HCT116 (cell line): ENCODE measurements at regions not wholly inside any gene's neighbourhood (a gene's known extent, or its start where the extent isn't known, plus 50 kb on each side); places are given as distances from the start of the nearest gene placed in this dataset.

Experiments used
- ATAC-seq: fragments of 200-7000 bp; cut with Tn5 transposase; 2 replicates; pipeline ENCODE4 v1.9.1; 2020; ENCODE audit warnings: mild to moderate bottlenecking, moderate library complexity
- BruUV-seq: library from RNA; stranded (reverse); fragments of 400-500 nt; replicated peaks from 2 replicates; lab custom pipeline; 2021; lab: Mats Ljungman, UMichigan
- CTCF ChIA-PET: fragments of 300-600 bp; sonication (Branson Sonifier 250); formaldehyde crosslinking; loops from one replicate; lab custom pipeline; 2021; ENCODE audit warnings: antibody characterized with exemption; lab: Charles Lee
- POLR2A ChIA-PET: fragments of 300-600, 350-600 bp; sonication (Branson Sonifier 250); formaldehyde crosslinking; loops from one replicate; lab custom pipeline; 2021; ENCODE audit warnings: antibody characterized with exemption; lab: Charles Lee
- RAD21 ChIA-PET, 2 experiments: fragments of 300-600 bp; sonication (Branson Sonifier 250); formaldehyde crosslinking; loops; one replicate each; lab custom pipeline; 2023; ENCODE audit warnings: low total read pairs in 2 of 2; ENCODE audit not compliant: uncharacterized antibody in 2 of 2, unreplicated experiment in 2 of 2, low non-redundant PET in 1 of 2; lab: Charles Lee
- DNase-seq: peaks from one replicate; pipeline ENCODE4 v3.0.0-alpha.2; 2010; ENCODE audit warnings: low read depth, low spot score
- H2AFZ ChIP-seq: fragments of 200-600 bp; shearing (Covaris generic), sonication (generic); 2 replicates; pipeline ENCODE4 v1.6.1; 2017; ENCODE audit warnings: low read depth, mixed run types, mixed read lengths, antibody characterized with exemption, low read length; ENCODE audit not compliant: poor library complexity, severe bottlenecking
- H3K27ac ChIP-seq: 2 replicates; pipeline ENCODE4 v1.5.1; 2012; ENCODE audit warnings: low read depth, low read length
- H3K27me3 ChIP-seq: fragments of 200-600 bp; sonication (generic); 2 replicates; pipeline ENCODE4 v1.6.1; 2016; ENCODE audit warnings: mixed run types, low read length, mixed read lengths; ENCODE audit not compliant: insufficient read depth
- H3K36me3 ChIP-seq, 2 experiments: fragments of 200-500 bp in 1 of 2; fragments of 200-600 bp in 1 of 2; sonication (Bioruptor generic) in 1 of 2; sonication (generic) in 1 of 2; 2 replicates each; pipeline versions ENCODE4 v1.5.1 to v1.6.1; 2014 to 2016; ENCODE audit warnings: low read length in 2 of 2, inconsistent platforms in 1 of 2, mixed read lengths in 1 of 2, mixed run types in 1 of 2; ENCODE audit not compliant: insufficient read depth in 2 of 2, control insufficient read depth in 1 of 2
- H3K4me1 ChIP-seq, 2 experiments: fragments of 200-600 bp in 1 of 2; sonication (generic) in 1 of 2; 2 replicates each; pipeline versions ENCODE4 v1.5.1 to v1.6.1; 2012 to 2017; ENCODE audit warnings: low read length in 2 of 2, inconsistent platforms in 1 of 2, mild to moderate bottlenecking in 1 of 2, mixed read lengths in 1 of 2, mixed run types in 1 of 2, moderate library complexity in 1 of 2; ENCODE audit not compliant: insufficient read depth in 2 of 2, control insufficient read depth in 1 of 2
- H3K4me2 ChIP-seq: fragments of 200-600 bp; sonication (generic); 2 replicates; pipeline ENCODE4 v1.6.1; 2017; ENCODE audit warnings: mixed run types, low read length, mixed read lengths
- H3K4me3 ChIP-seq, 2 experiments: fragments of 200-600 bp in 1 of 2; sonication (generic) in 1 of 2; replicated peaks in 1 of 2; 2 replicates each; pipeline ENCODE4 v1.5.1; 2011 to 2016; ENCODE audit warnings: low read length in 2 of 2, control low read depth in 1 of 2, low read depth in 1 of 2, mild to moderate bottlenecking in 1 of 2, mixed read lengths in 1 of 2, mixed run types in 1 of 2
- H3K79me2 ChIP-seq: fragments of 200-600 bp; sonication (generic); 2 replicates; pipeline ENCODE4 v1.6.1; 2017; ENCODE audit warnings: mild to moderate bottlenecking, mixed run types, low read length, moderate library complexity, mixed read lengths; ENCODE audit not compliant: insufficient read depth
- H3K9ac ChIP-seq: fragments of 200-600 bp; sonication (generic); 2 replicates; pipeline ENCODE4 v1.6.1; 2016; ENCODE audit warnings: low read length, mixed read lengths
- H3K9me2 ChIP-seq: fragments of 200-600 bp; sonication (generic), shearing (Covaris generic); 2 replicates; pipeline ENCODE4 v1.6.1; 2017; ENCODE audit warnings: mixed run types, mild to moderate bottlenecking, moderate library complexity; ENCODE audit not compliant: insufficient read depth
- H3K9me3 ChIP-seq, 2 experiments: fragments of 200-500 bp in 1 of 2; fragments of 200-600 bp in 1 of 2; sonication (Bioruptor generic) in 1 of 2; sonication (generic) in 1 of 2; 2 replicates each; pipeline ENCODE4 v1.6.1; 2014 to 2017; ENCODE audit warnings: low read length in 2 of 2, mixed read lengths in 2 of 2, inconsistent platforms in 1 of 2, low read depth in 1 of 2, mild to moderate bottlenecking in 1 of 2, mixed run types in 1 of 2, moderate library complexity in 1 of 2; ENCODE audit not compliant: control insufficient read depth in 1 of 2, insufficient read depth in 1 of 2
- H4K20me1 ChIP-seq: fragments of 200-600 bp; sonication (generic), shearing (Covaris generic); 2 replicates; pipeline ENCODE4 v1.6.1; 2017; ENCODE audit warnings: mixed run types, mild to moderate bottlenecking, moderate library complexity; ENCODE audit not compliant: insufficient read depth
- CBX3 ChIP-seq: IDR thresholded peaks from 2 replicates; pipeline ENCODE4 v1.6.1; 2012; ENCODE audit warnings: low read depth
- CEBPB ChIP-seq: IDR thresholded peaks from 2 replicates; pipeline ENCODE4 v1.6.1; 2012; ENCODE audit warnings: low read depth
- ELF1 ChIP-seq: IDR thresholded peaks from 2 replicates; pipeline ENCODE4 v1.6.1; 2012; ENCODE audit warnings: low read depth, borderline replicate concordance
- EZH2 ChIP-seq: fragments of 200-600 bp; sonication (generic); IDR thresholded peaks from 2 replicates; pipeline ENCODE4 v1.6.1; 2017; ENCODE audit warnings: antibody characterized with exemption, mixed run types
- FOSL1 ChIP-seq: IDR thresholded peaks from 2 replicates; pipeline ENCODE4 v1.6.1; 2012; ENCODE audit warnings: low read depth
- JUND ChIP-seq: IDR thresholded peaks from 2 replicates; pipeline ENCODE4 v1.6.1; 2012
- SIN3A ChIP-seq: IDR thresholded peaks from 2 replicates; pipeline ENCODE4 v1.6.1; 2012; ENCODE audit warnings: low read depth
- SP1 ChIP-seq: IDR thresholded peaks from 2 replicates; pipeline ENCODE4 v1.6.1; 2012; ENCODE audit warnings: low read depth
- SRF ChIP-seq: IDR thresholded peaks from 2 replicates; pipeline ENCODE4 v1.6.1; 2012; ENCODE audit warnings: low read depth
- TCF7L2 ChIP-seq: IDR thresholded peaks from 2 replicates; pipeline ENCODE4 v1.7.0; 2011; ENCODE audit warnings: borderline replicate concordance, inconsistent platforms; ENCODE audit not compliant: insufficient read depth, insufficient read length; ENCODE audit errors: extremely low read depth
- YY1 ChIP-seq: IDR thresholded peaks from 2 replicates; pipeline ENCODE4 v1.6.1; 2011; ENCODE audit warnings: low read length, low read depth, moderate library complexity, mild to moderate bottlenecking; ENCODE audit not compliant: insufficient replicate concordance; ENCODE audit errors: extremely low read depth
- intact Hi-C: fragments of 100-400 bp; cut with micrococcal nuclease; formaldehyde crosslinking; loops from 2 replicates; pipeline ENCODE4 v1.10.0; 2022
- TF ChIP-seq, protein P1 (sequence below): IDR thresholded peaks from 2 replicates; pipeline ENCODE4 v1.6.1; 2012
- TF ChIP-seq, protein P2 (sequence below): IDR thresholded peaks from 2 replicates; pipeline ENCODE4 v1.6.1; 2012
- TF ChIP-seq, protein P3 (sequence below): IDR thresholded peaks from 2 replicates; pipeline ENCODE4 v1.6.1; 2011; ENCODE audit warnings: mild to moderate bottlenecking, low read length, moderate library complexity; ENCODE audit not compliant: insufficient replicate concordance; ENCODE audit errors: extremely low read depth

DNA sequence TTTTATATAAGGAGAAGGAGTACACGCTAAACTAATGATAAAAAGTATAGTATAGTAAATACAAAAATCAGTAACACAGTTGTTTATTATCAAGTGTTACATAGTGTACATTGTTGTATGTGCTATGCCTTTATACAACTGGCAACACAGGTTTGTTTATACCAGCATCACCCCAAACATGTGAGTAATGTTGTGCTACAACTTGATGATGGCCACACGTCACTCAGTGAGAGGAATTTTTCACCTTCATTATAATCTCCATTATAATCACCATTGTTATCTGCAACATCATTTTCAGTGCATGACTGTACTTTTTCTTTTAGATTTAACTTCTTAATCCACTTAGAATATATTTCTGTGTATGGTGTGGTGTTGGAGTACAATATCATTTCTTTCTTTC is 204.0 kb upstream of the CTNNB1 start:
- TF ChIP-seq, protein P1, sequence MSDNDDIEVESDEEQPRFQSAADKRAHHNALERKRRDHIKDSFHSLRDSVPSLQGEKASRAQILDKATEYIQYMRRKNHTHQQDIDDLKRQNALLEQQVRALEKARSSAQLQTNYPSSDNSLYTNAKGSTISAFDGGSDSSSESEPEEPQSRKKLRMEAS = no peak
- TF ChIP-seq SP1 (no peak), EZH2 (no peak), SRF (no peak), ELF1 (no peak), TCF7L2 (no peak), CBX3 (no peak), CEBPB (no peak), JUND (no peak), YY1 (no peak), SIN3A (no peak), FOSL1 (no peak)
- TF ChIP-seq, protein P2, sequence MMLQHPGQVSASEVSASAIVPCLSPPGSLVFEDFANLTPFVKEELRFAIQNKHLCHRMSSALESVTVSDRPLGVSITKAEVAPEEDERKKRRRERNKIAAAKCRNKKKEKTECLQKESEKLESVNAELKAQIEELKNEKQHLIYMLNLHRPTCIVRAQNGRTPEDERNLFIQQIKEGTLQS = no peak
- TF ChIP-seq, protein P3, sequence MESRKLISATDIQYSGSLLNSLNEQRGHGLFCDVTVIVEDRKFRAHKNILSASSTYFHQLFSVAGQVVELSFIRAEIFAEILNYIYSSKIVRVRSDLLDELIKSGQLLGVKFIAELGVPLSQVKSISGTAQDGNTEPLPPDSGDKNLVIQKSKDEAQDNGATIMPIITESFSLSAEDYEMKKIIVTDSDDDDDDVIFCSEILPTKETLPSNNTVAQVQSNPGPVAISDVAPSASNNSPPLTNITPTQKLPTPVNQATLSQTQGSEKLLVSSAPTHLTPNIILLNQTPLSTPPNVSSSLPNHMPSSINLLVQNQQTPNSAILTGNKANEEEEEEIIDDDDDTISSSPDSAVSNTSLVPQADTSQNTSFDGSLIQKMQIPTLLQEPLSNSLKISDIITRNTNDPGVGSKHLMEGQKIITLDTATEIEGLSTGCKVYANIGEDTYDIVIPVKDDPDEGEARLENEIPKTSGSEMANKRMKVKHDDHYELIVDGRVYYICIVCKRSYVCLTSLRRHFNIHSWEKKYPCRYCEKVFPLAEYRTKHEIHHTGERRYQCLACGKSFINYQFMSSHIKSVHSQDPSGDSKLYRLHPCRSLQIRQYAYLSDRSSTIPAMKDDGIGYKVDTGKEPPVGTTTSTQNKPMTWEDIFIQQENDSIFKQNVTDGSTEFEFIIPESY = no peak
- no peaks in the 10 kb centered on the region for H3K9me3 ChIP-seq
- no peaks in the 10 kb centered on the region for H3K9me2 ChIP-seq
- RAD21 ChIA-PET = no interaction called here
- CTCF ChIA-PET = no interaction called here
- POLR2A ChIA-PET = no interaction called here
- no peaks in the 10 kb centered on the region for H3K4me1 ChIP-seq
- intact Hi-C loops = no loop called here
- no peaks in the 10 kb centered on the region for H3K36me3 ChIP-seq
- no peaks in the 10 kb centered on the region for H4K20me1 ChIP-seq
- BruUV-seq = no TSS peak
- no peak overlapping the region for H3K27ac ChIP-seq
- no peaks in the 10 kb centered on the region for H3K79me2 ChIP-seq
- H3K4me2 ChIP-seq = no peak overlapping the region
- H3K27me3 ChIP-seq = 0 out of 2 replicates have a peak, but pooled peaks cover 6% of the 10 kb centered on the region
- DNase-seq = no peak
- H3K9ac ChIP-seq = no peak overlapping the region
- H2AFZ ChIP-seq = no peak overlapping the region
- no peak overlapping the region for H3K4me3 ChIP-seq
- ATAC-seq = no peak
